ENCODE measurements at regions not wholly inside any gene's neighbourhood (a gene's known extent, or its start where the extent isn't known, plus 50 kb on each side); places are given as distances from the start of the nearest gene placed in this dataset.

- H3K27ac ChIP-seq: peak overlapping the region in 1 of 2 donors; percentile 39
- intact Hi-C loops (cut with DNase I): no loop called here
- no peaks in the 10 kb centered on the region for H3K36me3 ChIP-seq
- ATAC-seq: peak; percentile 35
- H3K9me3 ChIP-seq: no peaks in the 10 kb centered on the region
- H3K4me1 ChIP-seq: no peaks in the 10 kb centered on the region
- H3K4me3 ChIP-seq: peak overlapping the region; percentile 25 to 32
- peak in 2 of 4 donors; percentile 2 to 12 for DNase-seq
- peaks cover 0 to 17% of the 10 kb centered on the region in 2 donors for H3K27me3 ChIP-seq
- no peak for TF ChIP-seq CTCF (IDR thresholded peaks at IDR 0.05)
Measured at GRCh38 chr3:13932578-13933295, 52.9 kb upstream of the WNT7A start.

GRCh38 chr3:13931172-13931571 lies 51.3 kb upstream of the WNT7A start:
- peaks cover 0 to 17% of the 10 kb centered on the region in 2 donors for H3K27me3 ChIP-seq
- no peaks in the 10 kb centered on the region for H3K4me1 ChIP-seq
- no peaks in the 10 kb centered on the region for H3K9me3 ChIP-seq
- intact Hi-C loops (cut with DNase I): no loop called here
- no peaks in the 10 kb centered on the region for H3K36me3 ChIP-seq
- no peak overlapping the region for H3K27ac ChIP-seq
- H3K4me3 ChIP-seq: no peak overlapping the region
- ATAC-seq (no peak), DNase-seq (no peak)
- no peak for TF ChIP-seq CTCF (IDR thresholded peaks at IDR 0.05)
